SKM-1 (cell line): ENCODE measurements at regions not wholly inside any gene's neighbourhood (a gene's known extent, or its start where the extent isn't known, plus 50 kb on each side); places are given as distances from the start of the nearest gene placed in this dataset.
"Not testable (repeated sequence)": the region's sequence is repeated elsewhere in the genome, so short reads cannot be mapped to it uniquely, and the experiment has no call there.

Experiments
- DNase-seq: peaks from one replicate; lab custom pipeline; 2025; ENCODE audit not compliant: unreplicated experiment; lab: John Stamatoyannopoulos, UW

DNA sequence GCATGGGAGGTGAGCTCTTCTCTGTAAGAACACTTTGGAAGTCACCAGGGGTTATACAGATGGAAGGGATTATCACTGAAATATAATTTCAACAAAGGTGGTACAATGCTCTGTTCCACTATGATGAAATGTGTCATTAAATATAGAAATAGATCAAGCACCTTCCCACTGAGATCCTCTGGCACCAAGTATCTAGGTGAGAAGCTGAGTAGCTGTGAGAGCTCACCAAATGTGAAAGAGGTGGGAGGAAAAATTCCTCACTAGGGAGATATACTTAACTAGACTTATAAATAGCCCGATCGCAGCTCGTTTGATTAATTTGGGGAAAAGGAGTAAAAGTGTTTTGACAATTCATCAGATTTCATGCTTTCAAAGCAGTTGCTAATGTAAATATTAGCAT lies 247.6 kb downstream of the SMAD2 start:
- no peak for DNase-seq

DNA sequence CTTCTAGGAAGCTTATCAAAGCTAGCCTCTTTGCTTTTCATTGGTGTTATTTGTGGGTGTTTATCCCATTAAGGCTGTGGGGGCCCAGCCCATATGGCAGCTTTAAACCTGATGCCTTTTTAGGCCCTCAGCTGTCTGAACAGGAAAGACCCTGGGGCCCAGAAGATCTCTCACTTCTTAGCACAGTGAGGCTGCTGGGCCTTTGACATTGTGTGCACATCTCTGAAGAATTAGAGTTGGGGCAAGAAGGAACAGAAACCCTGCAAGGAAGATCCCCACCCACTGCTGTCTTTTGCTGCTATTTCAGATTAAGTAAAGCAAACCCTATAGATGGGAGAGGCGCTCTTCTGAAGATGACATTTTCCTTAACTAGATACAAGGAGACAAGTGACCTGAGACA lies 250.0 kb downstream of the SMAD2 start:
- DNase-seq: no peak

DNA sequence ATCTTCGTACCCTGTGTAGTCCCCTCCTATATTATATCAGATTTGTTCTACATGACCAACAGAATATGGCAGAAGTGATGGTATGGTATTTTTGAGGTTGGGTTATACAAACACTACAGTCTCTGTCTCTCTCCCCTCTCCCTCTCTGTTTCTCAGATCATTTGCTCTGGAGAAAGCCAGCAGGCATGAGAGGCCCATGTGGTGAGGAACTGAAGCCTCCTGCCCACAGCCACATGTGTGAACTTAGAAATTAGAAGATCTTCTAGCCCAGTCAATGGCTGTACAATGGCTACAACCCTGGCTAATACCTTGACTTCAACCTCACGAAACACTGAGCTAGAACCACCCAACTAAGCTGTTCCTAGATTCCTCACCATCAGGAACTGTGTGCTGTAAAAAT lies 250.6 kb downstream of the SMAD2 start:
- no peak for DNase-seq

DNA sequence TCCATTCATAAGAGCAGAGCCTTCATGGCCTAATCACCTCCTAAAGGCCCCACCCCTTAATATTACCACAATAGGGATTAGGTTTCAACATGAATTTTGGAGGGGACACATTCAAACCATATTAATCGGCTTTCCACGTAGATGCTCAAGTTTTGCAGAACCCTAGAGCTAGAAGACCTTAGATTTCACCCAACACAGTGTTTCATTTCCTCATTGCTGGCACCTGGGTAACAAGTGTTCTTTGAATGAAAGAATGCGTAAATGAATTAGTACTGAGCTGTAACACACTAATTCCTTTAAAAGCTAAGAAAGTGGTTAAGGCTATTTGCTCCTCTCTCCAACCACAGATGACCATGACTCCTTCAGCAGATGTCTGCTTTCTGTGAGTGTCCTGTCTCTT lies 252.5 kb downstream of the SMAD2 start:
- no peak for DNase-seq

DNA sequence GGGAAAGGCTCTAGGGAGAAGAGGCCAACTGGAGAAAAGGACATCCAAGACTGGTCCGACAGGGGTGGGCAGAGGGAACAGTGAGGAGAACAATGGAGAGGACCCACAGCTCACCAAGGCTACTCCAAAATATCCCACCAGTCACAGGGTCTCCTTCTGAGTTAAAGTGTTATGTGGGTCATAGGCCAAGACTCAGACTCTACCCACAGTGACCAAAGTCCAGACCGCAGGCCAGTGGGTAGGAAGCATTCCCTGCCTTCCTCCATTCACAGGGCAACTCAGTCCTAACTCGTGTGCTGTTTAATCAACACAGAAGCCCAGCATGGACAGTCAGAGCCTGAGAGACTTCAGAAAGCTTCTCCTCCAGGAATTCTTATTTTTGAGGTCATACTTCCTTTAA lies 260.6 kb downstream of the SMAD2 start:
- no peak for DNase-seq

DNA sequence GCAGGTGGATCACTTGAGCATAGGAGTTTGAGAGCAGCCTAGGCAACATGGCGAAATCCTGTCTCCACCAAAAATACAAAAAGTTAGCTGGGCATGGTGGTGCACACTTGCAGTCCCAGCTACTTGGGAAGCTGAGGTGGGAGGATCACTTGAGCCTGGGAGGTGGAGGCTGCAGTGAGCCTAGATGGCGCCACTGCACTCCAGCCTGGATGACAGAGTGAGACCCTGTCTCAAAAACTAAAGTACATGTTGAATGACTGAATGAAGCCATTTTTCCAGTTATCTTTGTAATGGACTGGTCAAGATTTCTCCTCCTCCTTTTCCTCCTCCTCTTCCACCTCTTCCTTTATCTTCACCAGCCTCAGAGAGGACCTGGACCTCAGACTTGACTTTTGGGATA lies 272.0 kb downstream of the SMAD2 start:
- DNase-seq: no peak

DNA sequence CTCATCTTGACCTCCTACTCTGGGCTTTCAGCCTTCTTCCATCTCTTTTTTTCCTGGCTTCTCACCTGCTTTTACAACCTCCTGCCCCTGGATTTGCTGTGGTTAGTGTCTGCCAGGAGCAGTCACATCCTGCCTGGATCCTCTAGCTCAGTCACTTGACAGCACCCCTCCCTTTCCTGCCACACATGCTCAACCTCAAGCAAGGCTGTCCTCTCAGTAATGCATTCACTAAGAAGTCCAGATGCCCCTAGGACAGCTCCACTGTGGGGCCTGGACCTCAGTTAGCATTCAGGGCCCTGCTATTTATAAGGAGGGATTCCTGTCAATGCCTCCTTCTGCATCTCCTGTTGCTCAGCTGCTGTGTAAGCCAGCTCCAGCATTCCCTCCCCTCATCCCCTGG lies 275.5 kb downstream of the SMAD2 start:
- DNase-seq: no peak

DNA sequence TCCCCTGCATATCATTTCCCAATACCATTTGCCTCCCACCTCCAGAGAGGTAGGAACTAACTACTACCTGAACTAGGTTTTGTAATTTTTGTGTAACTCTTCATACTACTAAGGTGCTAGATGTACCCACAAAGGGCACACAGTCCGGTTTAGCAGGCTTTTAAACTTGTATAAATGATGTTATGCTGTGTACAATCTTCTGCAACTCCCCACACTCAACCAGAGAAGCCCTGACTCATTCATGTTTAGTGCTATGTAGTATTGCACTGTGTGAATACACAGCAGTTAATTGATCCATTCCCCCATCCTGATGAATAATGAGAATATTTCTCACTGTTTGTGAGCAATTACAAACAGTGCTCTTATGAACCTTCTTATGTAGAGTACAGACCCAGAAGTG lies 285.6 kb downstream of the SMAD2 start:
- no peak for DNase-seq

DNA sequence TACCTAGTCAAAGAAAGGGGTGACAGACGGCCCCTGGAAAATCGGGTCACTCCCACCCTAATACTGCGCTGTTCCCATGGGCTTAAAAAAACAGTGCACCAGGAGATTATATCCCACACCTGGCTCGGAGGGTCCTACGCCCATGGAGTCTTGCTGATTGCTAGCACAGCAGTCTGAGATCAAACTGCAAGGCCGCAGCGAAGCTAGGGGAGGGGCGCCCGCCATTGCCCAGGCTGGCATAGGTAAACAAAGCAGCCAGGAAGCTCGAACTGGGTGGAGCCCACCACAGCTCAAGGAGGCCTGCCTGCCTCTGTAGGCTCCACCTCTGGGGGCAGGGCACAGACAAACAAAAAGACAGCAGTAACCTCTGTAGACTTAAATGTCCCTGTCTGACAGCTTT lies 292.9 kb downstream of the SMAD2 start:
- not testable (repeated sequence) for DNase-seq

DNA sequence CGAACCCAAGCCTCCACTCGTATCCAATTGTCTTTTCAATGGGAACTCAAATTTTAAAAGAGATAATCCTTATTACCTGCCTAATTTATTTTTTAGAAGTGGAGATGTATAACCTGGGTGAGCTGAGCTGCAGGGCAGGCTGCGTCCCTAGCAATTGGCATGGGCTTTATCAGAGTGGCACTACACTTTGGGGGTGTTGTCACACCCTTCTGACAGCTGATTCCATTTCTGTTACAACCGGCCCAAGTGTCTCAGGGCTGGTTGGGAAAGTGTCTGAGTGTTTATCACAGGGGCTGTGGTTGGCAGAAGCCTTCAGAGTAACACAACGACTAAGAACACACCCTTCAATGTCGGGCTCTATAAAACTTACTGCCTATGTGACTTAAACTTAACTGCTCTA lies 295.0 kb downstream of the SMAD2 start:
- DNase-seq: no peak

DNA sequence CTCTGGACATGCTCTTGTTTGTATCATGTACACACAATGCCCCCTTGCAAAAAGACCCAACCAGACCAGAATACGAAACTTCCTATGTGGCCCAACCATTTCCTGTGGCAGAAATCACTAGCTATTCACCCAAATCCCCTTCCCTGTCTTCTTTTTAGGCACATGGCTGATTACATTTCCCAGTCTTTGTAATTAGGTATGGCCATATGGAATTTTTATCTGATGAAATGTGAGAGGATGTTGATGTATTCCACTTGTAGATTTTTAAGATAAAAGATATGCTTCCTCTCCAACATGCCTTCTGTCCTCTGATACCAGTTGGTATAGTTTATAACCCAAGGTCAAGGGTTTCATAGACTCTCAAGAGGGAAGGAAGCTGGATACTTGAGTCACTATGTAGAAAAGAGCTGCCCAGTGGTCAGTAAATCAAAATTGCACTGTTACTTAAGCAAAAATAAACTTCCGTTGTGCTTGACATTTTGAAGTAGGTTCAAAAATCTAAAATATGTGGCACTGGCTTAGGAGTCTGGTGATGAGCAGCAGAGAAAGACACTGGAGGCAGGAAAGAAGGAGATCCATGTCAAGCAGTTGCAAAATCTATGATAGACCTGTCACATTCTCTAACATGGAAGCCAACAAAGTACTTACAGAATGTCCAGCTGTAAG lies 297.4 kb downstream of the SMAD2 start:
- no peak for DNase-seq

DNA sequence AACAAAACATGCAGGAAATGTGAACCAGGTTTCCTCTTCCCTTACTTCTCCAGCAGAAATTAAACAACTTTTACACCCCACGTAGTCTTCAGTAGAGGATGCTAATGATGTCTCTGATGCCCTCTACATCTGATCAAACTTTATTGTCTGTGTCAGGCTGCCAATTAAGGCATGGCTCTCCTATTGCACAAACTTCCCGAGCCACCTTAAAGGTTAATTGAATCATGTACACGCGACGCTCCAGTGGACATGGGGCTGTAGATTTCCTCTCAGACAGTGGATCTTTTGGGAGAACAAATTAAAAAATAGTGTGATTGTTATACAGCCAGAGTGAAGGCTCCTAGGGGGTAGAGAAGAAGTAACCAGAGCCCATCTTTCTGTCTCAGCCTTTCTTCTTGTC lies 301.6 kb downstream of the SMAD2 start:
- no peak for DNase-seq

DNA sequence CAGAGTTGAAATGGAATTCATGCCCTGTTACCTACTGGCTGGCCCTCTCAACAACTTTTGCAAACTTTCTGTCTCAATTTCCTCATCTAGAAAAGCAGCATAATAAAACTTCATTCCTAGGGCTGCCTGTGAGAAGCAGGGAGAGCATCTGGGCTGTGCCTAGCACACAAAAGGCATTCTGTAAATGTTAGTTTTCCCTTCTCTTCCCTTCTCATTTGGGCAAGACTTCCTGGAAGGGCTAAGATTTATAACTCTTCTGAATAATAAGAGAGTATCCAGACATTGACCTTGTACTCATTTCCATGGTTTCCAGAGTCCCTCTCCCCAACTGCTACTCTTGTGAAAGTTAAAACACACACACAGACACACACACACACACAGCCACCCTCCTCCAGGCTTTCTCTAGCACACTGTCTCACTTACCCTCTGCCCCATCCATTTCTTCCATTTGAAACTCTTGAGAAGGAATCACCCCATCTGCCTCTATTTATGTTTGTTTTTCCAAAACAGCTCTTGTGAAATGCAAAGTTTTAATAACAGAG lies 302.1 kb downstream of the SMAD2 start:
- no peak for DNase-seq

DNA sequence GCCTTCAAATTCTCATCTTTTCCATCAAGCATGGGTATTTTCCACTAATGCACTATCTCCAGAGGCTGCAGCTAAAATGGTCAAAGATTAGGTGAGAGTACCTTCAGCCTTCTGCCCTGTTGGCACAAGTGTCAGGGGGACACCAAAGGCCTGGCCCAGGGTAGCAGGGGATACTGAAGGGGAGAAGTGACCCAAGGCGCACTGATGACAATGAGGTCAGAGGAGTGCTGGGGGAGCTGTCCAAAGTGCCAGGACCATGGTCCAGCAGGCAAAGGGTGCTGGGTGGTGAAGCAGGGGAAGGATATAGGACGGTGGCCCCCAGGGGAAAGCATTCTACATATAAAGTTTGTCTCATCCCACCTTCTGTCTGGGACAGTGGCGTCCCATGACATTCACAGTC lies 303.4 kb downstream of the SMAD2 start:
- no peak for DNase-seq

DNA sequence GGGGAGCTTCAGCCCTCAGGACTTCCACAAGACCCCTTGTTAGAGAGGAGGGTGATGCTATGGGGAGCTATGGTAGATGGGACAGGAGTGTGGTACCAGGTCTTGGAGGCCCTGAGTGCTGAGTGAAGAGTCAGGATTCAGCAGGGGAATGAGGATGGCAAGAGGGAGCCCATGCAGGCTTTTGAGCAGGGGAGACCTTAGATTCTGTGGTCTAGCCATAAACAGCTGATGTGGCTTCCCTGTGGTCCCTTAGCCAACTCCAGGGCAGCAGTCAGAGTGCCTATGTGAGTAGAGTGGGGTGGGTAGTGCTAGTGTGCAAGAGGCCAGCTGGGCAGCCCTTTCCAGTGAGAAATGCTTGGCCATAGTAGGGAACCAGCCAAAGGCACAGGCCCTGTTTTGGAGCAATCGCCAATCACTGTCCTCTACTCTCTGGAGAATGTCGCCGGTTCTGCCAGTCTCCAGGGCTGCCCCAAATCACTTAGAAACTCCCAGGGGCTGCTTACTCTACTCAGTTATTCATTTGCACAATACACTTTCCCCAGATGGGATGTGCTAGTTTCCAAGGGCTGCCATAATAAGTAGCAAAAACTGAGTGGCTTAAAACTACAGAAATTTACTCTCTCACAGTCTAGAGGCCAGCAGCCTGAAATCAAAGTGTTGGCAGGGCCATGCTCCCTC lies 310.5 kb downstream of the SMAD2 start:
- DNase-seq: no peak

DNA sequence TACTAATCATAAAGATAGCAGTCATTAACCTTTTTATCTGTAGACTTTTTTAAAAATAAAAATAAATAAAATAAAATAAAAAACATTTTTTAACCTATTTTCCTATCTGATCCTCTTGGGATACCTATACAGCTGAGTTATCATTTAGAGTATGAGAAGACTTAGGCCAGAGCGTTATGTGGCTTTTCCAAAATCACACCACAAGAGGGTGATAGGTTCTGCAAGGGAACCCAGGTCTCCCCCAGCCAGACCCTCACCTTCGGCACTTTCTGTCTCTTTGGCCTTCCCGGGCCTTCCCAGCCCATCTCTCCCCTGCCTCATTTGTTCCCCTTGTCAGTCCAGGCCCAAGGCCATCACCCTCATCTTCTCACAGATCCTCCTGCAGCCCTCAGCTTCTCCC lies 311.7 kb downstream of the SMAD2 start:
- DNase-seq: no peak

DNA sequence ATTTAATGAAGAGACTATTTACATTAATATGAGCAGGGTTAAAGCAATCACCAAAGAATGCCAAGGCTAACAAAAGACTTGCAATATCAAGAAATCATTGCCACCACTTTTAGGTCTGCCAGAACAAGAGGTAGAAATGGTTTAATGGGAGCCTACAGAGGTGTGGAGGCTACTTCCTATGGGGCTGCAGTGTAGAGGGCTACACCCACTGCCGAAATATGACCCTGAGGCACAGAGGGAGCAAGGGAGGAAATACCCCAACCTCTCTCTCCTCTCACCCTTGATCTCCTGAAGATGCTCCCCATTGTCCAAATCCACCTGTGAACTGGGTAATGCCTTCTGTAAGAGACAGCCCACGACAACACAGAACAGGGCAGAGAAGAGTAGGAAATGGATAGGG lies 315.4 kb downstream of the SMAD2 start:
- no peak for DNase-seq

DNA sequence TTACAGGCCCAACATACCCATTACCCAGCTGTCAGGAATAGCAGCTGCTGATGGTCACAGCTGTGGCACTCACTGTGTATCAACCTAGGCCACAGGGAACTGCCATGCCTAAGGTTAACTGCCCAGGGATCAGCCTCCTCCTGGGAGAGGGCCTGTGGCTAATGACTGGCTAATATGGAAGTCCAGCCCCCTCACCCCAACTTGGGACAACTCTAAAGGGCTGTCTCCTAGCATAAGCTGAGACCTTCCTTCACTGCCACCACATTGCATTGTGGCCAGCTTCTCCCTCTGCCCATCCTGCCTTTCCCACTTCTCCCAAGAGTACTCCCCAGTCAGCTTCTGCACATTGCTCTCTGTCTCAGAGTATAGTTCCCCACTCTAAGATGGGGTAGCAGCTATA lies 316.5 kb downstream of the SMAD2 start:
- no peak for DNase-seq

DNA sequence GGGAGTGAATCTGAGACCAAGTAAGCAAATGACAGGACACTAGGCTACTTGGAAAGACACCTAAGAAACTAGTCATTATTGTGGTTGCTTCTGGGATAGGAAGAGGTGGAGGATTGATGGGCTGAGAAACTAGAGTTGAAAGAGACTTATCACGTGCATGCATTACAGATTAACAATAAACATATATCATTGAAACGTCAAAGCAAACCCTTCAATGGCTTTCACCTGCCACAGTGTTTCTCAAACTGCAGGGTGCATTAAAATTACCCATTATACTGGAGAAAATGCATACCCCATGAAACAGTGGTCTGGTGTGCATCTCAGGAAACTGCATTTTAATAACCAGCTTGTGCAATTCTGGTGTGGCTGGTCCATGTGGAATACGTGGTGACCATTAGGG lies 318.8 kb downstream of the SMAD2 start:
- no peak for DNase-seq

DNA sequence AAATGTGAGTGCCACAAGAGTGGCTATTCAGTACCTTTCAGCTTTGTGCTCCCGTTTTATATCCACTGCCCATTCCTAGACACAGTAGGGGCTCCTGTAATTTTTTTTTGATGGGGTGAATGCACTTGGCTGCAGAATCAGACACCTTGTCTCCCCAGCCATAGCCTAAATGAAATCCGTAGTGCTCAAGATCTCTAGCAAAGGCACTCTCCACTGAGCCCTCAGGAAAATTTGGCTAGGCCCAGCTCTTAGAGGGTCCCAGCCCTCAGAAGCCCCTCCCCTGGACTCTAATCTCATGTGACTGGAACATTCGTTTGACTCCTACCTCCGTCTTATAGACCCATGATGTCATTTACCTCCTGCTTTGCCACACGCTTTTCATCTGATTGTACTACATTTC lies 323.9 kb downstream of the SMAD2 start:
- DNase-seq: no peak

DNA sequence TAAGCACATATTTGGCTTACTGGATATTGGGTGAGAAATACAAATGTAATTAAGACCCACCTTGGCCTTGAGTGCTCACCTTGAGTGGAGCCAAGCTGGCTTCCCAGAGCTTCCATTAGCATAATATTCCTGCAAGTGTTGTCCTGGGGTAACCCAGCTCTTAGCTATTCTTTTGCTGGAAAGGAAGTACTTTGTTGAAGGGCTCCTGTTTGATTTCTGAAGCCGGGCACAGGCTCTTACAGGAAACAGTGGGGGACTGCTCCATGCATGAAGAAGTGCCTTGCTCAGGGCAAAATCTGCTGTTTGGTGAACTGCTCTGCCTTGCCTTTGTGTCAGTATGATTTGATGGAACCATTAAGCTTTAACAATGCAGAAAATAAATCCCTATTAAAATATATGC lies 325.4 kb downstream of the SMAD2 start:
- DNase-seq: no peak

DNA sequence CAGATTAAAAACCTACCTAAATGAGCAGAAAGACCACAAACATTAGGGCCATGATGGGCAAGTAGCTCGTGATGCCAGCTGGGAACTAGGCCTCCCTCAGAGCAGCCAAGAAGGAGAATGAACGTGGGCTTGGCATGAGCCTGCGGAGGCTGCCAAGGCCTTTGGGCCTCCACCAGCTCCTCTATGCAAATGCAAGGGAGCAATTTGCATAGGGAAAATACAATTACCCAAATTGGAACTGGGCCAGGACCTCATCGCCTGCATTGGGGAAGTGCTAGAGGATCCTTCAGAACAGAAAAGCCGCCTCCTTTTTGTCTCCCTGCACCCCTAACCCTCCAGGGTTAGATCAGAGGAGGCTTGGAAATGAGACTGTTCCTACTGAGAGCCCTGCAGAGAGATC lies 326.4 kb downstream of the SMAD2 start:
- DNase-seq: no peak

DNA sequence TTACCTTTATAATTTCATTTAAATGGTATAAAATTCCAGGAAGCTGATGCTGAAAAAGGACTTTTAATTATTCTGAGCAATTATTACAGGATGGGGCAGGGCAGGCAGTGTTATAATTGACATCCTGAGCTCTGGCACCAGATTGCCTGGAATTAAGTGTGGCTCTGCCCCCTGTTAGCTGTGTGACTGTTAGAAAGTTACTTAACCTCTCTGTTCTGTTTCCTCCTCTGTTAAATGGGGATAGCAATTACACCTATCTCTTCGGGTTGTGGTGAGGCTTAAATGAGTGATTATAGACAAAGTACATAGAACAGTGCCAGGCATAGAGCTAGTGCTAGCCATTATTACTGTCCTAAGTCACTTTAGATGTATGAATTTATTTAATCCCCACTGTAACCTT lies 327.3 kb downstream of the SMAD2 start:
- no peak for DNase-seq
